Endodermal cell (in vitro differentiated cells): ENCODE measurements at regions not wholly inside any gene's neighbourhood (a gene's known extent, or its start where the extent isn't known, plus 50 kb on each side); places are given as distances from the start of the nearest gene placed in this dataset.

ENCODE experiments used
- DNase-seq: peaks from one replicate; pipeline ENCODE4 v3.0.0-alpha.2; 2017
- H3K27ac ChIP-seq: 2 replicates; pipeline ENCODE4 v1.5.1; 2013; ENCODE audit warnings: mild to moderate bottlenecking, low read depth, low read length, moderate library complexity
- H3K27me3 ChIP-seq: 2 replicates; pipeline ENCODE4 v1.6.1; 2013; ENCODE audit warnings: mild to moderate bottlenecking, low read length, moderate library complexity; ENCODE audit not compliant: insufficient read depth, control insufficient read depth, poor library complexity, severe bottlenecking
- H3K36me3 ChIP-seq: 2 replicates; pipeline ENCODE4 v1.7.0; 2013; ENCODE audit warnings: mild to moderate bottlenecking, low read length, moderate library complexity; ENCODE audit not compliant: control insufficient read depth, insufficient read depth
- H3K4me1 ChIP-seq: one replicate; pipeline ENCODE4 v1.7.0; 2013; ENCODE audit warnings: low read length; ENCODE audit not compliant: control insufficient read depth, insufficient read depth
- H3K4me3 ChIP-seq: 2 replicates; pipeline ENCODE4 v1.5.1; 2013; ENCODE audit warnings: mild to moderate bottlenecking, low read length, moderate library complexity
- H3K9ac ChIP-seq: 2 replicates; pipeline ENCODE4 v1.6.1; 2013; ENCODE audit warnings: mild to moderate bottlenecking, low read length, moderate library complexity; ENCODE audit not compliant: poor library complexity, severe bottlenecking; ENCODE audit errors: extremely low read depth
- H3K9me3 ChIP-seq: 2 replicates; pipeline ENCODE4 v1.6.1; 2013; ENCODE audit warnings: mild to moderate bottlenecking, low read length, moderate library complexity; ENCODE audit not compliant: control insufficient read depth
- H3K27ac Mint-ChIP-seq: 2 replicates; pipeline ENCODE4 v1.8.0; 2020; ENCODE audit warnings: mixed read lengths
- H3K27me3 Mint-ChIP-seq: 2 replicates; pipeline ENCODE4 v1.8.0; 2021; ENCODE audit warnings: mild to moderate bottlenecking, mixed read lengths; ENCODE audit not compliant: insufficient read depth
- H3K36me3 Mint-ChIP-seq: 2 replicates; pipeline ENCODE4 v1.8.0; 2020; ENCODE audit warnings: low read depth, mixed read lengths
- H3K4me1 Mint-ChIP-seq: 2 replicates; pipeline ENCODE4 v1.8.0; 2020; ENCODE audit warnings: mixed read lengths
- H3K4me3 Mint-ChIP-seq: 2 replicates; pipeline ENCODE4 v1.8.0; 2020; ENCODE audit warnings: mild to moderate bottlenecking, moderate library complexity, mixed read lengths
- H3K9me3 Mint-ChIP-seq: 2 replicates; pipeline ENCODE4 v1.8.0; 2020; ENCODE audit warnings: mild to moderate bottlenecking, mixed read lengths
- CTCF ChIP-seq: fragments of 200-600 bp; sonication (generic); conservative IDR thresholded peaks from 2 replicates; pipeline ENCODE4 v1.5.0; 2021; ENCODE audit warnings: antibody characterized with exemption, mild to moderate bottlenecking
- WGBS, 2 experiments: methylation state at CpG; one replicate each; pipeline versions ENCODE4 v1.1.5 to v1.1.7; 2013; ENCODE audit warnings: missing lambda C conversion rate in 2 of 2, mixed read lengths in 1 of 2; ENCODE audit not compliant: insufficient coverage in 1 of 2, insufficient read length in 1 of 2; 5-methylcytosine and 5-hydroxymethylcytosine counted together

- Mint-ChIP-seq H3K27me3 (no peaks in the 10 kb centered on the region), H3K4me1 (no peaks in the 10 kb centered on the region), H3K9me3 (no peaks in the 10 kb centered on the region), H3K27ac (no peak overlapping the region), H3K4me3 (no peak overlapping the region), H3K36me3 (no peaks in the 10 kb centered on the region)
- WGBS, 2 experiments, result 89% methylated on average over 24 to 38 of the region's 38 CpGs
- no peaks in the 10 kb centered on the region for H3K27me3 ChIP-seq
- no peaks in the 10 kb centered on the region for H3K9me3 ChIP-seq
- no peaks in the 10 kb centered on the region for H3K36me3 ChIP-seq
- H3K27ac ChIP-seq, result no peak overlapping the region
- H3K4me1 ChIP-seq, result no peaks in the 10 kb centered on the region
- TF ChIP-seq CTCF, result no peak
- no peak overlapping the region for H3K9ac ChIP-seq
- DNase-seq, result no peak
- no peak overlapping the region for H3K4me3 ChIP-seq
Measured at GRCh38 chr6:169985121-169986015, 233.9 kb downstream of the ERMARD start.

GRCh38 chr6:169984181-169985120 is 233.0 kb downstream of the ERMARD start:
- no peak overlapping the region for H3K4me3 ChIP-seq
- Mint-ChIP-seq H3K36me3 (no peaks in the 10 kb centered on the region), H3K27me3 (no peaks in the 10 kb centered on the region), H3K4me1 (no peaks in the 10 kb centered on the region), H3K4me3 (no peak overlapping the region), H3K9me3 (no peaks in the 10 kb centered on the region), H3K27ac (no peak overlapping the region)
- H3K9ac ChIP-seq, result no peak overlapping the region
- H3K27me3 ChIP-seq, result no peaks in the 10 kb centered on the region
- DNase-seq, result no peak
- no peaks in the 10 kb centered on the region for H3K36me3 ChIP-seq
- no peaks in the 10 kb centered on the region for H3K4me1 ChIP-seq
- no peak overlapping the region for H3K27ac ChIP-seq
- H3K9me3 ChIP-seq, result no peaks in the 10 kb centered on the region
- TF ChIP-seq CTCF, result no peak
- 94 to 97% methylated on average over 22 to 40 of the region's 40 CpGs for WGBS, 2 experiments

GRCh38 chr6:169983651-169984050 is 232.2 kb downstream of the ERMARD start:
- Mint-ChIP-seq H3K4me3 (no peak overlapping the region), H3K27ac (no peak overlapping the region), H3K27me3 (no peaks in the 10 kb centered on the region), H3K9me3 (no peaks in the 10 kb centered on the region), H3K4me1 (no peaks in the 10 kb centered on the region), H3K36me3 (no peaks in the 10 kb centered on the region)
- no peak for TF ChIP-seq CTCF
- Histone ChIP-seq H3K27me3 (no peaks in the 10 kb centered on the region), H3K9ac (no peak overlapping the region), H3K9me3 (no peaks in the 10 kb centered on the region), H3K4me3 (no peak overlapping the region), H3K27ac (no peak overlapping the region), H3K36me3 (no peaks in the 10 kb centered on the region), H3K4me1 (no peaks in the 10 kb centered on the region)
- DNase-seq, result no peak
- 82 to 96% methylated on average over 8 to 10 of the region's 10 CpGs for WGBS, 2 experiments
